ENCODE measurements at regions not wholly inside any gene's neighbourhood (a gene's known extent, or its start where the extent isn't known, plus 50 kb on each side); places are given as distances from the start of the nearest gene placed in this dataset.

DNA sequence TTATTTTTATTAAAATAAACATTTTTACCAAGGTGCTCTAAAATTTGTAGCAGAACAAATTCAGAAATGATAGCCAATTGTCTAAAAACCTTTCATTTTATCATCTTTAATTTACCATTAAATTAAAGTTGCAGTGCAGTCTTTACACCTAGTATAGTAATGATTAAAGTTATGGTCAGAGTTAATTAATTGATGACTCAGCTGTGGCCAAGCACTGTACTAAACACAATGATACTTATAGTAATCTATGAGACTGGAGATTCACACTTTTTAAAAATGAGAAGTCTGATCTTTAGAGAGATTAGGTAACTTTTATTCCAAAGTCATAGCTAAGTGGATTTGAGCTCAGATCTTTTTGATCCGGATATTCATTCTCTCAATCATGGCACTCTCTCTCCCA lies 621.1 kb upstream of the MEF2C start:
- no peaks in the 10 kb centered on the region for H3K36me3 ChIP-seq (ENCODE audit: low read depth)
- H3K9ac ChIP-seq = no peak overlapping the region
- H3K9me2 ChIP-seq (ENCODE audit: insufficient read depth) = no peaks in the 10 kb centered on the region
- in situ Hi-C loops (cut with MboI) = no loop called here
- H4K20me1 ChIP-seq (ENCODE audit: insufficient read depth) = no peaks in the 10 kb centered on the region
- no peaks in the 10 kb centered on the region for H3K27me3 ChIP-seq (replicated peaks; ENCODE audit: insufficient read depth)
- 75 to 79% methylated on average over 1 of the region's 1 CpG for WGBS, 2 experiments (ENCODE audit: low coverage in 1 of 2, low lambda C conversion rate in 2 of 2, missing lambda C conversion rate in 2 of 2)
- TF ChIP-seq EZH2 (IDR thresholded peaks at IDR 0.05; ENCODE audit: insufficient read depth, poor library complexity, severe bottlenecking) = no peak
- TF ChIP-seq EZH2phosphoT487 (IDR thresholded peaks at IDR 0.05; ENCODE audit: insufficient read depth, low read depth) = no peak
- H2AFZ ChIP-seq = no peak overlapping the region
- no peak overlapping the region for H3K4me2 ChIP-seq (ENCODE audit: unreplicated experiment)
- DNase-seq = no peak
- no peak overlapping the region for H3K27ac ChIP-seq
- H3F3A ChIP-seq (ENCODE audit: insufficient read depth) = no peaks in the 10 kb centered on the region
- no peaks in the 10 kb centered on the region for H3K9me3 ChIP-seq (ENCODE audit: low read depth)
- no peaks in the 10 kb centered on the region for H3K4me1 ChIP-seq (ENCODE audit: insufficient read depth)
- no peaks in the 10 kb centered on the region for H3K79me2 ChIP-seq (ENCODE audit: insufficient read depth)
- no peak overlapping the region for H3K4me3 ChIP-seq

DNA sequence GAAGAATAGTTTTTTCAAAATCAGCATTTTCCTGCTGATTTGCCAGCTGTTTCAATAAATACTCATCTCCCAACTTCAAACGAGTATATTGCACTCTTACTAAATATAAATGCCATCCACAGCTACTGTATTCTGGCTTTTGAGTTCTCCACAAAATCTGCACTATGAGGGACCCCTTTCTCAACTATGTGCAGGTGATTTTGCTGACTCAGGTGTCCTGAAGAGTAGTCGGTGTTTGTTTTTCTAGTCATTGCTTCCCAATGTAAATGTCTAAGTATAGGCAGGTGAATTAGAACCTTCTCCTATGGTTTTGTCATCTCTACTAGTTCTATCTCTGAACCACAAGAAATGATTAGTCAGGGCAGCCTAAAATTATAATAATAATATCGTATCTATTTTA lies 616.8 kb upstream of the MEF2C start:
- Histone ChIP-seq H3K4me1 (ENCODE audit: insufficient read depth) (no peaks in the 10 kb centered on the region), H4K20me1 (ENCODE audit: insufficient read depth) (no peaks in the 10 kb centered on the region), H2AFZ (no peak overlapping the region), H3K4me3 (no peak overlapping the region), H3K79me2 (ENCODE audit: insufficient read depth) (no peaks in the 10 kb centered on the region), H3F3A (ENCODE audit: insufficient read depth) (no peaks in the 10 kb centered on the region), H3K27ac (no peak overlapping the region), H3K9ac (no peak overlapping the region), H3K27me3 (replicated peaks; ENCODE audit: insufficient read depth) (no peaks in the 10 kb centered on the region), H3K9me2 (ENCODE audit: insufficient read depth) (no peaks in the 10 kb centered on the region), H3K36me3 (ENCODE audit: low read depth) (no peaks in the 10 kb centered on the region), H3K4me2 (ENCODE audit: unreplicated experiment) (no peak overlapping the region), H3K9me3 (ENCODE audit: low read depth) (no peaks in the 10 kb centered on the region)
- WGBS, 2 experiments (ENCODE audit: low coverage in 1 of 2, low lambda C conversion rate in 2 of 2, missing lambda C conversion rate in 2 of 2) = 61 to 65% methylated on average over 3 of the region's 3 CpGs
- TF ChIP-seq EZH2phosphoT487 (IDR thresholded peaks at IDR 0.05; ENCODE audit: insufficient read depth, low read depth) (no peak), EZH2 (IDR thresholded peaks at IDR 0.05; ENCODE audit: insufficient read depth, poor library complexity, severe bottlenecking) (no peak)
- in situ Hi-C loops (cut with MboI) = no loop called here
- DNase-seq = no peak

DNA sequence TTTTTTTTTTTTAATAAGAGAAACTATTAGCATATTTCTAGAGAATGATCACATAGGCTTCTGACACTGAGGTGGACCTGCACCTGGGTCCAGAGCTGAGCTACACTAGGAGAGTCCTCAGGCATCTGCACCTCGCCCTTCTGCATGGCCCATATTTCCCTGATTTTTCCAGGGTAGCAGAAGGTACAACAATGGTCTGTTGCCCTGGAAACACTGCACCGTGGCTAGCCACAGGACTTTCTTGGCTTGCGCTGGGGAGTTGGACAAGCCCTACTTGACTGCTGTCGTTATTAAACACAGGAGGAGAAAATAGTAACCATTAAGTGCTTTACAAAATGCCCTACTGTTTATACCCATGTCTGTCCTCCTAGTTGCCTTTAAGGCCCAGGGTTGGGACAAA lies 615.7 kb upstream of the MEF2C start:
- H3K9ac ChIP-seq = no peak overlapping the region
- H3K9me2 ChIP-seq (ENCODE audit: insufficient read depth) = no peaks in the 10 kb centered on the region
- in situ Hi-C loops (cut with MboI) = no loop called here
- no peaks in the 10 kb centered on the region for H3F3A ChIP-seq (ENCODE audit: insufficient read depth)
- WGBS, 2 experiments (ENCODE audit: low coverage in 1 of 2, low lambda C conversion rate in 2 of 2, missing lambda C conversion rate in 2 of 2) = 80 to 87% methylated on average over 4 of the region's 4 CpGs
- H3K9me3 ChIP-seq (ENCODE audit: low read depth) = no peaks in the 10 kb centered on the region
- H3K36me3 ChIP-seq (ENCODE audit: low read depth) = no peaks in the 10 kb centered on the region
- no peak overlapping the region for H3K4me2 ChIP-seq (ENCODE audit: unreplicated experiment)
- TF ChIP-seq EZH2phosphoT487 (IDR thresholded peaks at IDR 0.05; ENCODE audit: insufficient read depth, low read depth) (no peak), EZH2 (IDR thresholded peaks at IDR 0.05; ENCODE audit: insufficient read depth, poor library complexity, severe bottlenecking) (no peak)
- H3K4me3 ChIP-seq = no peak overlapping the region
- no peak overlapping the region for H2AFZ ChIP-seq
- no peaks in the 10 kb centered on the region for H3K27me3 ChIP-seq (replicated peaks; ENCODE audit: insufficient read depth)
- H4K20me1 ChIP-seq (ENCODE audit: insufficient read depth) = no peaks in the 10 kb centered on the region
- no peaks in the 10 kb centered on the region for H3K4me1 ChIP-seq (ENCODE audit: insufficient read depth)
- DNase-seq = no peak
- no peak overlapping the region for H3K27ac ChIP-seq
- H3K79me2 ChIP-seq (ENCODE audit: insufficient read depth) = no peaks in the 10 kb centered on the region

DNA sequence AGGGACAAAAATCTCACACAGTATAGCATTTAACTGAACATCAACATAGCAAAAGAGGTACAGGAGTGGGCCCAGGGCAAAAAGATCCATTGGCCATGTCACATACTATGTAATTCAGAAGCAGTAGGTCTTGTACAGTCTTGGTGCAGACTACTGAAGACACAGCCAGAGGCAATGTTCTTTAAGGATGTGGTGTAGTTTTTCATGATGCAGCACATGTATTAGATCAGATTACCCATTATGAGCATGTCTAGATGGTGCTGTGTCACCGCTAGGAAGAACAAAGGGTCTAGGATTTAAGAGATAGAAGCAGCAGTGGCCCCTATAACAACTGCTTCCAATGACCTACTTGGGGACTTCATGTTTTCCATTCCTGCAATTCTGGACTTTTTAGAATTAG lies 610.4 kb upstream of the MEF2C start:
- no peak for TF ChIP-seq EZH2phosphoT487 (IDR thresholded peaks at IDR 0.05; ENCODE audit: insufficient read depth, low read depth)
- no peak for TF ChIP-seq EZH2 (IDR thresholded peaks at IDR 0.05; ENCODE audit: insufficient read depth, poor library complexity, severe bottlenecking)
- no peaks in the 10 kb centered on the region for H3K27me3 ChIP-seq (replicated peaks; ENCODE audit: insufficient read depth)
- no peaks in the 10 kb centered on the region for H4K20me1 ChIP-seq (ENCODE audit: insufficient read depth)
- 56 to 93% methylated on average over 1 of the region's 1 CpG for WGBS, 2 experiments (ENCODE audit: low coverage in 1 of 2, low lambda C conversion rate in 2 of 2, missing lambda C conversion rate in 2 of 2)
- H3K4me2 ChIP-seq (ENCODE audit: unreplicated experiment) = no peak overlapping the region
- H3K36me3 ChIP-seq (ENCODE audit: low read depth) = no peaks in the 10 kb centered on the region
- DNase-seq = no peak
- in situ Hi-C loops (cut with MboI) = no loop called here
- H3K9ac ChIP-seq = no peak overlapping the region
- H3K4me1 ChIP-seq (ENCODE audit: insufficient read depth) = no peaks in the 10 kb centered on the region
- no peak overlapping the region for H3K4me3 ChIP-seq
- no peaks in the 10 kb centered on the region for H3K9me2 ChIP-seq (ENCODE audit: insufficient read depth)
- H3K27ac ChIP-seq = no peak overlapping the region
- H2AFZ ChIP-seq = no peak overlapping the region
- H3F3A ChIP-seq (ENCODE audit: insufficient read depth) = no peaks in the 10 kb centered on the region
- no peaks in the 10 kb centered on the region for H3K9me3 ChIP-seq (ENCODE audit: low read depth)
- H3K79me2 ChIP-seq (ENCODE audit: insufficient read depth) = no peaks in the 10 kb centered on the region

DNA sequence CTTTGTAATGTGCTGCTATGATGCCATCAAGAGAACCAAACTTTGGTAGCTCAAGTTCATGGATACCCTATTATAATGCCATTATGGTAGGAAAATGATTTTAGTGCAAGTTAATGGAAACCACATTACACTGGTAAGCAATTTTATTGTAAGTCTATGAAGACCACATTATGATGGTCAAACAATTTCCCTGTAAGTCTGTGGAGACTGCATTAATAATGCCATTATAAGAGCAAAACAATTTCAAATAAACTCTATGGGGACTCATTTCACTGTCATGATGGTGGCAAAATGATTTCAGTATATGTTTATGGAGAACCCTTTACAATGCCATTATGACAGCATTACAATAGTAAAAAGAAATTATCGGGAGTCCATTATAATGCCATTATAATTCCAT lies 602.0 kb upstream of the MEF2C start:
- Histone ChIP-seq H3K27me3 (replicated peaks; ENCODE audit: insufficient read depth) (no peaks in the 10 kb centered on the region), H3K9me3 (ENCODE audit: low read depth) (no peaks in the 10 kb centered on the region), H3K27ac (no peak overlapping the region), H3K4me3 (no peak overlapping the region), H3K79me2 (ENCODE audit: insufficient read depth) (no peaks in the 10 kb centered on the region), H3K9ac (no peak overlapping the region), H3F3A (ENCODE audit: insufficient read depth) (0 out of 2 replicates have a peak, but pooled peaks cover 3% of the 10 kb centered on the region), H4K20me1 (ENCODE audit: insufficient read depth) (no peaks in the 10 kb centered on the region), H2AFZ (no peak overlapping the region), H3K4me2 (ENCODE audit: unreplicated experiment) (no peak overlapping the region), H3K4me1 (ENCODE audit: insufficient read depth) (no peaks in the 10 kb centered on the region), H3K36me3 (ENCODE audit: low read depth) (no peaks in the 10 kb centered on the region), H3K9me2 (ENCODE audit: insufficient read depth) (no peaks in the 10 kb centered on the region)
- no peak for DNase-seq
- in situ Hi-C loops (cut with MboI) = no loop called here
- TF ChIP-seq EZH2phosphoT487 (IDR thresholded peaks at IDR 0.05; ENCODE audit: insufficient read depth, low read depth) = no peak
- TF ChIP-seq EZH2 (IDR thresholded peaks at IDR 0.05; ENCODE audit: insufficient read depth, poor library complexity, severe bottlenecking) = no peak
- 94 to 97% methylated on average over 1 of the region's 1 CpG for WGBS, 2 experiments (ENCODE audit: low coverage in 1 of 2, low lambda C conversion rate in 2 of 2, missing lambda C conversion rate in 2 of 2)
